Neural cell (in vitro differentiated cells): ENCODE measurements at regions not wholly inside any gene's neighbourhood (a gene's known extent, or its start where the extent isn't known, plus 50 kb on each side); places are given as distances from the start of the nearest gene placed in this dataset.

Experiments used
- H2AFZ ChIP-seq: fragments of 200-600, 300-800 bp; sonication (generic), shearing (Covaris generic); 2 replicates; pipeline ENCODE4 v1.6.0; 2014; ENCODE audit warnings: low read depth, mild to moderate bottlenecking, antibody characterized with exemption, low read length, moderate library complexity
- H3F3A ChIP-seq: fragments of 200-600 bp; shearing (Covaris generic); 2 replicates; pipeline ENCODE4 v1.6.1; 2016; ENCODE audit warnings: mild to moderate bottlenecking, moderate library complexity, mixed read lengths, antibody characterized with exemption, low read length; ENCODE audit not compliant: insufficient read depth, poor library complexity, severe bottlenecking
- H3K27ac ChIP-seq: fragments of 200-600, 300-800 bp; sonication (generic), shearing (Covaris generic); 2 replicates; pipeline ENCODE4 v1.5.1; 2014; ENCODE audit warnings: mild to moderate bottlenecking, low read length, moderate library complexity
- H3K27me3 ChIP-seq: fragments of 300-800, 200-600 bp; sonication (generic), shearing (Covaris generic); 2 replicates; pipeline ENCODE4 v1.6.0; 2014; ENCODE audit warnings: mild to moderate bottlenecking, low read depth, low read length, moderate library complexity; ENCODE audit not compliant: insufficient read depth
- H3K36me3 ChIP-seq: fragments of 300-800, 200-600 bp; sonication (generic), shearing (Covaris generic); 2 replicates; pipeline ENCODE4 v1.5.1; 2014; ENCODE audit warnings: mild to moderate bottlenecking, antibody characterized with exemption, low read length, moderate library complexity; ENCODE audit not compliant: insufficient read depth
- H3K4me2 ChIP-seq: fragments of 300-800, 200-600 bp; sonication (generic), shearing (Covaris generic); 2 replicates; pipeline ENCODE4 v1.6.0; 2014; ENCODE audit warnings: mild to moderate bottlenecking, low read length
- H3K4me3 ChIP-seq: fragments of 300-800, 200-600 bp; sonication (generic), shearing (Covaris generic); 2 replicates; pipeline ENCODE4 v1.5.1; 2014; ENCODE audit warnings: mild to moderate bottlenecking, low read length, moderate library complexity
- H3K79me2 ChIP-seq: fragments of 200-600 bp; shearing (Covaris generic); replicated peaks from 2 replicates; pipeline ENCODE4 v1.6.0; 2014; ENCODE audit warnings: mild to moderate bottlenecking, low read length, moderate library complexity; ENCODE audit not compliant: insufficient read depth
- H3K9ac ChIP-seq: fragments of 300-800, 200-600 bp; sonication (generic), shearing (Covaris generic); 2 replicates; pipeline ENCODE4 v1.6.1; 2016; ENCODE audit warnings: mild to moderate bottlenecking, low read length, mixed read lengths
- H3K9me2 ChIP-seq: fragments of 200-600 bp; shearing (Covaris generic); 2 replicates; pipeline ENCODE4 v1.6.1; 2016; ENCODE audit warnings: mild to moderate bottlenecking, low read length, mixed read lengths; ENCODE audit not compliant: insufficient read depth
- H3K9me3 ChIP-seq: fragments of 200-600, 300-800 bp; sonication (generic), shearing (Covaris generic); 2 replicates; pipeline ENCODE4 v1.6.1; 2016; ENCODE audit warnings: mild to moderate bottlenecking, mixed run types, low read length, moderate library complexity, mixed read lengths
- H4K20me1 ChIP-seq: fragments of 200-600 bp; shearing (Covaris generic); 2 replicates; pipeline ENCODE4 v1.6.1; 2016; ENCODE audit warnings: mild to moderate bottlenecking, mixed run types; ENCODE audit not compliant: insufficient read depth
- CTCF ChIP-seq: fragments of 450-650 bp; IDR thresholded peaks from 2 replicates; pipeline ENCODE4 v1.5.1; 2014; ENCODE audit warnings: antibody characterized with exemption, mild to moderate bottlenecking, moderate library complexity; ENCODE audit not compliant: poor library complexity, severe bottlenecking
- EP300 ChIP-seq: fragments of 450-650 bp; conservative IDR thresholded peaks from 2 replicates; pipeline ENCODE4 v1.6.1; 2014; ENCODE audit warnings: antibody characterized with exemption, mild to moderate bottlenecking, moderate library complexity; ENCODE audit not compliant: poor library complexity, severe bottlenecking
- EZH2 ChIP-seq: fragments of 200-600, 300-800 bp; shearing (Covaris generic), sonication (generic); IDR thresholded peaks from 2 replicates; pipeline ENCODE4 v1.6.1; 2014; ENCODE audit warnings: antibody characterized with exemption, low read length, borderline replicate concordance, mild to moderate bottlenecking; ENCODE audit not compliant: insufficient read depth, poor library complexity, severe bottlenecking
- MXI1 ChIP-seq: fragments of 450-650 bp; conservative IDR thresholded peaks from 2 replicates; pipeline ENCODE4 v1.6.1; 2014; ENCODE audit warnings: antibody characterized with exemption, mild to moderate bottlenecking; ENCODE audit not compliant: poor library complexity, severe bottlenecking
- POLR2AphosphoS5 ChIP-seq: IDR thresholded peaks from 2 replicates; pipeline ENCODE4 v1.6.1; 2012
- RAD21 ChIP-seq: fragments of 450-650 bp; conservative IDR thresholded peaks from 2 replicates; pipeline ENCODE4 v1.6.1; 2014; ENCODE audit warnings: antibody characterized with exemption, mild to moderate bottlenecking, moderate library complexity
- SMC3 ChIP-seq: fragments of 450-650 bp; conservative IDR thresholded peaks from 2 replicates; pipeline ENCODE4 v1.6.1; 2014; ENCODE audit warnings: antibody characterized with exemption, mild to moderate bottlenecking, moderate library complexity; ENCODE audit not compliant: poor library complexity
- TAF1 ChIP-seq: IDR thresholded peaks from 2 replicates; pipeline ENCODE4 v1.6.1; 2012; ENCODE audit warnings: low read depth
- TF ChIP-seq, protein P1 (sequence below): IDR thresholded peaks from 2 replicates; pipeline ENCODE4 v1.6.1; 2012; ENCODE audit warnings: borderline replicate concordance

GRCh38 chr16:86398622-86399021 is 111.7 kb upstream of the FOXF1 start:
- no peaks in the 10 kb centered on the region for H3K79me2 ChIP-seq
- H3K4me2 ChIP-seq: no peak overlapping the region
- H3K9me2 ChIP-seq: no peaks in the 10 kb centered on the region
- no peaks in the 10 kb centered on the region for H3K9me3 ChIP-seq
- TF ChIP-seq TAF1 (no peak), EP300 (no peak), MXI1 (no peak), POLR2AphosphoS5 (no peak), CTCF (no peak), RAD21 (no peak), SMC3 (no peak), EZH2 (no peak)
- TF ChIP-seq, protein P1, sequence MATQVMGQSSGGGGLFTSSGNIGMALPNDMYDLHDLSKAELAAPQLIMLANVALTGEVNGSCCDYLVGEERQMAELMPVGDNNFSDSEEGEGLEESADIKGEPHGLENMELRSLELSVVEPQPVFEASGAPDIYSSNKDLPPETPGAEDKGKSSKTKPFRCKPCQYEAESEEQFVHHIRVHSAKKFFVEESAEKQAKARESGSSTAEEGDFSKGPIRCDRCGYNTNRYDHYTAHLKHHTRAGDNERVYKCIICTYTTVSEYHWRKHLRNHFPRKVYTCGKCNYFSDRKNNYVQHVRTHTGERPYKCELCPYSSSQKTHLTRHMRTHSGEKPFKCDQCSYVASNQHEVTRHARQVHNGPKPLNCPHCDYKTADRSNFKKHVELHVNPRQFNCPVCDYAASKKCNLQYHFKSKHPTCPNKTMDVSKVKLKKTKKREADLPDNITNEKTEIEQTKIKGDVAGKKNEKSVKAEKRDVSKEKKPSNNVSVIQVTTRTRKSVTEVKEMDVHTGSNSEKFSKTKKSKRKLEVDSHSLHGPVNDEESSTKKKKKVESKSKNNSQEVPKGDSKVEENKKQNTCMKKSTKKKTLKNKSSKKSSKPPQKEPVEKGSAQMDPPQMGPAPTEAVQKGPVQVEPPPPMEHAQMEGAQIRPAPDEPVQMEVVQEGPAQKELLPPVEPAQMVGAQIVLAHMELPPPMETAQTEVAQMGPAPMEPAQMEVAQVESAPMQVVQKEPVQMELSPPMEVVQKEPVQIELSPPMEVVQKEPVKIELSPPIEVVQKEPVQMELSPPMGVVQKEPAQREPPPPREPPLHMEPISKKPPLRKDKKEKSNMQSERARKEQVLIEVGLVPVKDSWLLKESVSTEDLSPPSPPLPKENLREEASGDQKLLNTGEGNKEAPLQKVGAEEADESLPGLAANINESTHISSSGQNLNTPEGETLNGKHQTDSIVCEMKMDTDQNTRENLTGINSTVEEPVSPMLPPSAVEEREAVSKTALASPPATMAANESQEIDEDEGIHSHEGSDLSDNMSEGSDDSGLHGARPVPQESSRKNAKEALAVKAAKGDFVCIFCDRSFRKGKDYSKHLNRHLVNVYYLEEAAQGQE: no peak
- no peak overlapping the region for H3K27ac ChIP-seq
- no peaks in the 10 kb centered on the region for H4K20me1 ChIP-seq
- H3K27me3 ChIP-seq: no peaks in the 10 kb centered on the region
- H3K36me3 ChIP-seq: no peaks in the 10 kb centered on the region
- no peak overlapping the region for H3K9ac ChIP-seq
- no peaks in the 10 kb centered on the region for H3F3A ChIP-seq
- H2AFZ ChIP-seq: no peak overlapping the region
- no peak overlapping the region for H3K4me3 ChIP-seq

- Histone ChIP-seq H4K20me1 (no peaks in the 10 kb centered on the region), H2AFZ (no peak overlapping the region), H3K79me2 (no peaks in the 10 kb centered on the region), H3K9me2 (no peaks in the 10 kb centered on the region), H3K27me3 (no peaks in the 10 kb centered on the region), H3K27ac (no peak overlapping the region), H3F3A (no peaks in the 10 kb centered on the region), H3K4me3 (no peak overlapping the region), H3K9me3 (no peaks in the 10 kb centered on the region), H3K36me3 (no peaks in the 10 kb centered on the region), H3K4me2 (no peak overlapping the region), H3K9ac (no peak overlapping the region)
- TF ChIP-seq, protein P1: no peak
- TF ChIP-seq CTCF (no peak), MXI1 (no peak), EP300 (no peak), SMC3 (no peak)
Observed at GRCh38 chr16:86401126-86401525, 109.2 kb upstream of the FOXF1 start.
